ENCODE measurements at regions not wholly inside any gene's neighbourhood (a gene's known extent, or its start where the extent isn't known, plus 50 kb on each side); places are given as distances from the start of the nearest gene placed in this dataset.
"Not testable (repeated sequence)": the region's sequence is repeated elsewhere in the genome, so short reads cannot be mapped to it uniquely, and the experiment has no call there.

DNA sequence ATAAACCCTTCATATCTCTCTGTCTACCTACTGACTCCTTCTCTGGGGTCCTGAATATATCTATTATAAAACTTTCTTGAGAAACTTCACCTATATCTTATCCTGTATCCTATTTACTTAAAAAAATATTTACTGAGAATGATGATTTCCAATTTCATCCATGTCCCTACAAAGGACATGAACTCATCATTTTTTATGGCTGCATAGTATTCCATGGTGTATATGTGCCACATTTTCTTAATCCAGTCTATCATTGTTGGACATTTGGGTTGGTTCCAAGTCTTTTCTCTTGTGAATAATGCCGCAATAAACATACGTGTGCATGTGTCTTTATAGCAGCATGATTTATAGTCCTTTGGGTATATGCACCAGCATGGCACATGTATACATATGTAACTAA is 301.7 kb upstream of the RAI14 start:
- TF ChIP-seq NANOG (IDR thresholded peaks at IDR 0.05; ENCODE audit: borderline replicate concordance); POLR2AphosphoS5 (IDR thresholded peaks at IDR 0.05; ENCODE audit: low read depth); EZH2phosphoT487 (IDR thresholded peaks at IDR 0.05; ENCODE audit: unreplicated experiment); ZNF114 (CRISPR knock-in tag; IDR thresholded peaks at IDR 0.05): not testable (repeated sequence)
- TF ChIP-seq, protein P1, sequence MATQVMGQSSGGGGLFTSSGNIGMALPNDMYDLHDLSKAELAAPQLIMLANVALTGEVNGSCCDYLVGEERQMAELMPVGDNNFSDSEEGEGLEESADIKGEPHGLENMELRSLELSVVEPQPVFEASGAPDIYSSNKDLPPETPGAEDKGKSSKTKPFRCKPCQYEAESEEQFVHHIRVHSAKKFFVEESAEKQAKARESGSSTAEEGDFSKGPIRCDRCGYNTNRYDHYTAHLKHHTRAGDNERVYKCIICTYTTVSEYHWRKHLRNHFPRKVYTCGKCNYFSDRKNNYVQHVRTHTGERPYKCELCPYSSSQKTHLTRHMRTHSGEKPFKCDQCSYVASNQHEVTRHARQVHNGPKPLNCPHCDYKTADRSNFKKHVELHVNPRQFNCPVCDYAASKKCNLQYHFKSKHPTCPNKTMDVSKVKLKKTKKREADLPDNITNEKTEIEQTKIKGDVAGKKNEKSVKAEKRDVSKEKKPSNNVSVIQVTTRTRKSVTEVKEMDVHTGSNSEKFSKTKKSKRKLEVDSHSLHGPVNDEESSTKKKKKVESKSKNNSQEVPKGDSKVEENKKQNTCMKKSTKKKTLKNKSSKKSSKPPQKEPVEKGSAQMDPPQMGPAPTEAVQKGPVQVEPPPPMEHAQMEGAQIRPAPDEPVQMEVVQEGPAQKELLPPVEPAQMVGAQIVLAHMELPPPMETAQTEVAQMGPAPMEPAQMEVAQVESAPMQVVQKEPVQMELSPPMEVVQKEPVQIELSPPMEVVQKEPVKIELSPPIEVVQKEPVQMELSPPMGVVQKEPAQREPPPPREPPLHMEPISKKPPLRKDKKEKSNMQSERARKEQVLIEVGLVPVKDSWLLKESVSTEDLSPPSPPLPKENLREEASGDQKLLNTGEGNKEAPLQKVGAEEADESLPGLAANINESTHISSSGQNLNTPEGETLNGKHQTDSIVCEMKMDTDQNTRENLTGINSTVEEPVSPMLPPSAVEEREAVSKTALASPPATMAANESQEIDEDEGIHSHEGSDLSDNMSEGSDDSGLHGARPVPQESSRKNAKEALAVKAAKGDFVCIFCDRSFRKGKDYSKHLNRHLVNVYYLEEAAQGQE (IDR thresholded peaks at IDR 0.05; ENCODE audit: unreplicated experiment) = not testable (repeated sequence)

All from GM23338 (cell line).